Astrocyte (in vitro differentiated cells and primary cell): ENCODE measurements at regions not wholly inside any gene's neighbourhood (a gene's known extent, or its start where the extent isn't known, plus 50 kb on each side); places are given as distances from the start of the nearest gene placed in this dataset.
A peak's percentile ranks its signal among the peaks of the same experiment; 100 is the strongest.

Source experiments
- DNase-seq: peaks from one replicate; pipeline ENCODE4 v3.0.0-alpha.2; 2010; ENCODE audit warnings: low read depth
- FAIRE-seq: peaks from 2 replicates; lab custom pipeline; 2011; peaks lifted over from hg19 to GRCh38; lab: Jason Lieb, UNC
- H2AFZ ChIP-seq: 2 replicates; pipeline ENCODE4 v1.6.0; 2012; ENCODE audit warnings: low read depth, low read length, inconsistent platforms
- H3K27ac ChIP-seq: 2 replicates; pipeline ENCODE4 v1.5.1; 2011; ENCODE audit warnings: low read depth, low read length, inconsistent platforms
- H3K27me3 ChIP-seq: 2 replicates; pipeline ENCODE4 v1.6.0; 2011; ENCODE audit warnings: low read length, inconsistent platforms; ENCODE audit not compliant: insufficient read depth
- H3K36me3 ChIP-seq: 2 replicates; pipeline ENCODE4 v1.5.1; 2011; ENCODE audit warnings: low read length, inconsistent platforms; ENCODE audit not compliant: insufficient read depth
- H3K4me1 ChIP-seq: 2 replicates; pipeline ENCODE4 v1.5.1; 2011; ENCODE audit warnings: low read length, inconsistent platforms; ENCODE audit not compliant: insufficient read depth
- H3K4me2 ChIP-seq: 2 replicates; pipeline ENCODE4 v1.6.0; 2012; ENCODE audit warnings: low read length, inconsistent platforms
- H3K4me3 ChIP-seq: 2 replicates; pipeline ENCODE4 v1.5.1; 2011; ENCODE audit warnings: low read depth, mild to moderate bottlenecking, low read length, inconsistent platforms; ENCODE audit not compliant: insufficient read depth
- H3K79me2 ChIP-seq: 2 replicates; pipeline ENCODE4 v1.6.0; 2012; ENCODE audit warnings: mild to moderate bottlenecking, low read length, inconsistent platforms; ENCODE audit not compliant: insufficient read depth
- H3K9ac ChIP-seq: 2 replicates; pipeline ENCODE4 v1.6.0; 2012; ENCODE audit warnings: mild to moderate bottlenecking, low read length, inconsistent platforms
- H3K9me3 ChIP-seq: 2 replicates; pipeline ENCODE4 v1.5.1; 2012; ENCODE audit warnings: low read depth, mild to moderate bottlenecking, low read length, inconsistent platforms; ENCODE audit not compliant: insufficient read depth
- H4K20me1 ChIP-seq: 2 replicates; pipeline ENCODE4 v1.6.0; 2012; ENCODE audit warnings: low read length, inconsistent platforms; ENCODE audit not compliant: insufficient read depth
- H3K27ac Mint-ChIP-seq: one replicate; pipeline ENCODE4 v1.8.0; 2021; ENCODE audit warnings: mild to moderate bottlenecking, mixed read lengths; ENCODE audit not compliant: unreplicated experiment
- H3K27me3 Mint-ChIP-seq: one replicate; pipeline ENCODE4 v1.8.0; 2021; ENCODE audit warnings: low read depth, mixed read lengths; ENCODE audit not compliant: unreplicated experiment
- H3K36me3 Mint-ChIP-seq: one replicate; pipeline ENCODE4 v1.8.0; 2021; ENCODE audit warnings: low read depth, mixed read lengths; ENCODE audit not compliant: unreplicated experiment
- H3K4me1 Mint-ChIP-seq: one replicate; pipeline ENCODE4 v1.8.0; 2021; ENCODE audit warnings: low read depth, mixed read lengths; ENCODE audit not compliant: unreplicated experiment
- H3K4me3 Mint-ChIP-seq: one replicate; pipeline ENCODE4 v1.8.0; 2021; ENCODE audit warnings: mild to moderate bottlenecking, moderate library complexity, mixed read lengths; ENCODE audit not compliant: unreplicated experiment
- H3K9me3 Mint-ChIP-seq: one replicate; pipeline ENCODE4 v1.8.0; 2021; ENCODE audit warnings: mild to moderate bottlenecking, mixed read lengths; ENCODE audit not compliant: unreplicated experiment
- CTCF ChIP-seq: IDR thresholded peaks from 2 replicates; pipeline ENCODE4 v1.5.1; 2011; ENCODE audit warnings: low read depth, mild to moderate bottlenecking, inconsistent platforms, low read length, moderate library complexity; ENCODE audit not compliant: insufficient read depth
- EZH2 ChIP-seq: IDR thresholded peaks from 2 replicates; pipeline ENCODE4 v1.6.1; 2012; ENCODE audit warnings: mild to moderate bottlenecking, low read length, inconsistent platforms; ENCODE audit not compliant: insufficient read depth

GRCh38 chr10:78972160-78972946 lies 96.4 kb upstream of the ZMIZ1 start:
- peak; percentile 83 for DNase-seq
- Histone ChIP-seq H3K79me2 (no peaks in the 10 kb centered on the region), H3K4me2 (peak overlapping the region; percentile 89), H3K4me1 (peaks cover 46% of the 10 kb centered on the region), H3K9ac (peak overlapping the region; percentile 88), H3K36me3 (no peaks in the 10 kb centered on the region), H3K4me3 (no peak overlapping the region), H2AFZ (no peak overlapping the region), H4K20me1 (no peaks in the 10 kb centered on the region), H3K27ac (peak overlapping the region; percentile 99), H3K27me3 (no peaks in the 10 kb centered on the region), H3K9me3 (no peaks in the 10 kb centered on the region)
- peak overlapping the region; percentile 66 for H3K4me3 Mint-ChIP-seq
- no peak for TF ChIP-seq CTCF
- no peak for TF ChIP-seq EZH2
- H3K9me3 Mint-ChIP-seq: peaks cover 4% of the 10 kb centered on the region
- peaks cover 18% of the 10 kb centered on the region for H3K27me3 Mint-ChIP-seq
- no peak for FAIRE-seq
- peaks cover 2% of the 10 kb centered on the region for H3K36me3 Mint-ChIP-seq
- H3K27ac Mint-ChIP-seq: peak overlapping the region; percentile 89
- H3K4me1 Mint-ChIP-seq: peaks cover 20% of the 10 kb centered on the region

GRCh38 chr10:78972947-78973900 lies 95.5 kb upstream of the ZMIZ1 start:
- Mint-ChIP-seq H3K4me3 (peak overlapping the region; percentile 66), H3K36me3 (peaks cover 2% of the 10 kb centered on the region), H3K9me3 (peaks cover 4% of the 10 kb centered on the region), H3K27me3 (peaks cover 17% of the 10 kb centered on the region), H3K27ac (peak overlapping the region; percentile 89), H3K4me1 (peaks cover 29% of the 10 kb centered on the region)
- TF ChIP-seq EZH2 (no peak), CTCF (no peak)
- Histone ChIP-seq H3K9ac (peak overlapping the region; percentile 91), H3K36me3 (no peaks in the 10 kb centered on the region), H3K4me3 (peak overlapping the region; percentile 44), H3K4me2 (peak overlapping the region; percentile 89), H4K20me1 (no peaks in the 10 kb centered on the region), H2AFZ (peak overlapping the region; percentile 57), H3K4me1 (peaks cover 55% of the 10 kb centered on the region), H3K9me3 (no peaks in the 10 kb centered on the region), H3K27me3 (no peaks in the 10 kb centered on the region), H3K79me2 (no peaks in the 10 kb centered on the region), H3K27ac (peak overlapping the region; percentile 99)
- FAIRE-seq (no peak), DNase-seq (peak; percentile 92)
